ENCODE measurements at regions not wholly inside any gene's neighbourhood (a gene's known extent, or its start where the extent isn't known, plus 50 kb on each side); places are given as distances from the start of the nearest gene placed in this dataset.

DNA sequence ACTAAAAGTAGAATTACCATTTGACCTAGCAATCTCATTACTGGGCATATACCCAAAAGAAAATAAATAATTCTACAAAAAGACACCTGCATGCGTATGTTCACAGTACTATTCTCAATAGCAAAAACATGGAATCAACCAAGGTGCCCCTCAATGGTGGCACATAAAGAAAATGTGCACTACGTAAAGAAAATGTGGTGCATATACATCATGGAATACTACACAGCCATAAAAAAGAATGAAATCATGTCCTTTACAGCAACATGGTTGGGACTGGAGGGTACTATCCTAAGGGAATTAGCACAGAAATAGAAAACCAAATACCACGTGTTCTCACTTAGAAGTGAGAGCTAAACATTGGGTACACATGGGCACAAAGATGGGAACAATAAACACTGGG, 250.7 kb upstream of the TNP1 start:
- no peak for DNase-seq (ENCODE audit: low spot score)

DNA sequence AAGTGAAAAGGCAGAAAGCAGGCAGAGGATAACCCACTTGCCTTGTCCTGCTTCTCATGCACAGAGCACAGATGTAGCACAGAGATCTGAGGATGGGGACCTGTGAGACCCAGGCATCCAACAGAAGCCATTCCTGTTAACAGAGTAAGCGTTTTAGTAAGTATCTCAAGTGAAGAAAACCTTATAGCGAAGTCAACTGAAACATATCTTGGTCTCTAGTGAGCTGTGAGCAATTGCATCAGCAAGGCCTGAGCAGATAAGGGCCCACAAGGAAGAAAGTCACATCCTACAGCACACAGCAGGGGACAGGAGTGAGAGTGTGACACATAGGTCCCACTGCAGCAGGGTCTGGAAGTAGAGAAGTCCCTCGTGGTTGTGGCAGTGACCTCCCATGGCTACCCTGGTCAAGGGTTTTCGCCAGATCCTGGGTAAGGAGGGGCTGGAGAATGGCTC, 248.7 kb upstream of the TNP1 start:
- DNase-seq (ENCODE audit: low spot score): no peak

DNA sequence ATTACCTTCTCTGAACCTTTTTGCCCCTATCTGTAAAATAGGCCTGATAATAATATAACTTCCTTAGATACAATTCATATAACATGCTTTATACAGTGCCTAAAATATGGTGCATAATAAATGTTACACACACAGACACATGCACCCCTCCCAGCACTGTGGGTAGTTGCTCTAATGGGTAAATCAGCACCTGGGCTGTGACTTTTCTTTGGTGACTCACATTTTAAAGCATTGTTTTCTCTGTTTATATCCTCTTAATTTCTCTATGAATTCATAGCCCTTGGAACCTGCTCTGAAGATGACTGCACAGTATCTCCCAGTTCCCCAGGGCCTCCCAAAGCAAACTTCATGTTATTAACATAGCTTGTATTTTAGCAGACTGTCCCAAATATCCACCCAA, 248.2 kb upstream of the TNP1 start:
- DNase-seq (ENCODE audit: low spot score): no peak

DNA sequence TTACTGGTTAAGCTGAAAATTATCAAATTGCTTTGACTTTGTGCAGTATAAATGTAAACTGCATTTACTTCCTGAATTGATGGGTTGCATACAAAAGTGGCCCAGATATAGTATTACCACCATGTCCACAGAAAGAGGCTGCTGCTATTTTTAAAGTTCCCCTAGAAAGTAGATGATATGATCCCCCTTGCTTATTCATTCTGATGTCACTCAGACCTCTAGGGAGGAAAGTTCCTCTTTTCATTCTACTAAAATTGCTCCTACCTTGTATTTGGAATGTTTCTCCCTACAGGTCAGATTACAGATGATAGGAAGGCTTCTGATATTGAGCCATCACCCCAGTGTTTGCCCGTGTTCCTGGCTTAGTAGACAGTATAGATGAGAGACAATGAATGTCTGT, 247.6 kb upstream of the TNP1 start:
- no peak for DNase-seq (ENCODE audit: low spot score)

DNA sequence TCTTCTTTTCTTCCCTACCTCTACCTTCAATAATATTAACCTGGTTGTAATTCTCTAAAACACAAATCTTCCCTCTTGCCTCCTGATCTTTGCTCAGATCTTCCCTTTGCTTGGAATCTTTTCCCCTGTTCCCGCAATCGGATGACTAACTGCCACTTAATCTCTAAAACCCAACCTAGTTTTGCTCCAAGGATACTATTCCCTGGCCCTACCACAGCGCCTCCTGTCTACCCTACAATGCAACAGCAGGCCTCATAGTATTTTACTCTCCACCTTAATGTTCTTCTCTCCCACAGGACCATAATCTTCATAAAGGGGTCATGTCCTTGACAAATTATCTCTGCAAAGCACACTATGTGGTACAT, 246.8 kb upstream of the TNP1 start:
- no peak for DNase-seq (ENCODE audit: low spot score)

DNA sequence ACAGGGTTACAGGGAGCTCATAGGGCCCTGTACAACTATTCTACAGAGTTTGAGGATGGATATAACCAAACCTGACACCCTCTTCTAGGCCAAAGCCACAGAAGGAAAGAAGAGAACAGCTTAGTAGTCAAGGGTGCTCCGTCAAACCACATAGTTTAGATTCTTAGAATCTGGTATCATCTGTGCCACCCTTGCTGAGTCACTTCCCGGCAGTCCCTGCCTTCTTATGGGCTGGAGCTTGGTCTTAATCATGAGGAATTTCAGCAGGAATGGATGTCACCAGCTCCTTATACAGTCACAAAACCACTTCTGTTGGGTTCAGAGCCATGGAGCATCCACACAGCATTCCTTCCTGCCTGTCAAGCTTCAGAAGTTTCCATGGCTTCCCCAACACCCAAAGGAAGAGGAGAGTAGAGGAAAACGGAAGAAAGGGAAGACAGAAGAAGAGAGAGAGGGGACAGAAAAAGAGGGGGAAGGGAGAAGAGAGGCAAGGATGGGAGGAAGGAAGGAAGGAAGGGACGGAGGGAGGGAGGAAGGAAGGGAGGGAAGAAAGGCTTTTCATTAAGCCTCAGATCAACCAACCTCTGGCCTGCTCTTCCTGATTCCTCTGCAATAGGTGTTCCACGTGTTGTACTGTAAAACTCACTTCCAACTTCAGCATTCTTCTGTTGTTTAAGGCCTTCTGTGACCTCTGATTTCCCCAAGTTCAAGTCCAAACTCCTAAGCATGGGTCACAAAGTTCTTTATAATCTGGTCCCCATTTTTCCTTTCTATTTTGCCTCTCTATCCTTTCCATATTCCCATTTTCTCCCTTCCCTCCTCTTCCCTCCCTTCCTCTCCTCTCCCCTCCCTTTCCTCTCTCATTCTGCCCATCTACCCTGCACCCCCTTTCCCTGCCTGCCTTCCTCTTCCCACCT, 246.1 kb upstream of the TNP1 start:
- DNase-seq (ENCODE audit: low spot score): peak; percentile 93

DNA sequence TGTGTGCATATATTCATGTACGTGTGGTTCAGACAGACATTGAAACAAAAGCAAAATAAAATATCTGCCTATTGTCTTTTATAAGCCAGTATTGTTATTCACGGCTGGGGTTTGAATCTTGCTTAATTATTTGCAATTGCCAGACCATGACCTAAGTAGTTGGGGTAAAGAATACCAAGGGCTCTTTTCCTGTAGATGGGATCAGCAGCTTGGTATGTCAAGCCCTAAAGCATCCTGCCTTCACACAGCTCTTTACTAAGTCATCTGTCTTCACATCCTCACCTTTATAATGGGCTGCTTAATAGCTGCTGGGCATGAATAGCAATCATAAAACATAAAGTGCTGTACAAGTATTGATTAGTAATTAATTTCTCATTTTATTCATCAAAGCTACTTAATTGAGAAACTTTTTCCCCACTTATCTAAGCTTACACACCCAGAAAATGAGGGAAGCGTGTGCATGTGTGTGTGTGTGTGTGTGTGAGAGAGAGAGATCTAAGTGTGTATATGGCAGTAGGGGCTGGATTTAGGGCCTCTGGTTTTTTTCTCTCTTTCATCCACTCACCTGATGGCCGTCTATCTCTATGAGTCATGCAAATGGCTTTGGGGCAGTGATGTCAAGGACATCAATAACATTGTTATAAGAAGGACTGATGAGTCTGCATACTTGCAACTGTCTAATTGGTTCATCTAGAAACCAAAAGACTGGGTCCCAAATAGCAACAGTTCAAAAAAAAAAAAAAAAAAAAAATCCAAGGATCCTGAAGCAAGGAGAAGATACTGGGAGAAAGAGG, 244.1 kb upstream of the TNP1 start:
- no peak for DNase-seq (ENCODE audit: low spot score)

DNA sequence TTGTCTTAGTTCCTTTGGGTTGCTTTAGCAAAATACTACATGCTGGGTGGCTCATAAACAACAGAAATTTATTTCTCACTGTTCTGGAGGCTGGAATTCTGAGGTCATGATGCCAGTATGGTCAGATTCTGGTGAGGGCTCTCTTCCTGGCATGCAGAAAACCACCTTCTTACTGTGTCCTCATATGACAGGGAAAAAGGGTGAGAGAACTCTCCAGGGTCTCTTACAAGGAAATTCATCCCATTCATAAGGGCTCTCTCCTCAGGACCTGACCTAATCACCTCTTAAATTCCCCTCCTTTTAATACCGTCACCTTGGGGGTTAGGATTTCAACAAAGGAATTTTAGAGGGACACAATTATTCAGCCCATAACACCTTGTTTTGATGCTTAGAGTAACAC, 243.1 kb upstream of the TNP1 start:
- DNase-seq (ENCODE audit: low spot score): no peak

DNA sequence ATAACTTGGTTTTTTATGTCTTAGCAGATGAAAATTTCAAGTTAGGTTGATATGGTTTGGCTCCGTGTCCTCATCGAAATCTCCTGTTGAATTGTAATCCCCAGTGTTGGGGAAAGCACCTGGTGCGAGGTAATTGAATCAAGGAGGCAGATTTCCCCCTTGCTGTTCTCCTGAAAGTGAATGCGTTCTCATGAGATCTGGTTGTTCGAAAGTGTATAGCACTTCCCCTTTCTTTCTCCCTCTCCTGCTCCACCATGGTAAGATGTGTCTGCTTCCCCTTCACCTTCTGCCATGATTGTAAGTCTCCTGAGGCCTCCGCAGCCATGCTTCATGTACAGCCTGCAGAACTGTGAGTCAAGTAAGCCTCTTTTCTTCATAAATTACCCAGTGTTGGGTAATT, 242.1 kb upstream of the TNP1 start:
- DNase-seq (ENCODE audit: low spot score): no peak

DNA sequence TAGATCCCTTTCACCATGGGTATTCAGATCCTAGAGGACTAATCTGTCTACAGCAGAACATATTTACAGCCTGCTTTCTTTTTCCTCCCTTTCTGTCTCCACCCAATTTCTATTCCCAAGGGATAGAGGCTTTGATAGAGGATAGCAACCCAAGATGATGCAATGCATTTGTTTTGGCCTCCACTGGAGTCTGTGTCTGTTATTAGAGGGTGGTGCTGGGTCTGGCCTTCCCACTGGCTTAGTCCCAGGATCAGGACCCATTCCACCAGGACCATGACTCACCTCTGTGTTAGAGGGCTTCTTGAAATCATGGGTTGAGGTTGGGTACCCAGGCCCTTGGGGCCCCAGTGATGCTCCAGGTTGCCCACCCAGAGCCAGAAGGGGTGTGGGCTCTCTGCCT, 239.7 kb upstream of the TNP1 start:
- DNase-seq (ENCODE audit: low spot score): no peak

DNA sequence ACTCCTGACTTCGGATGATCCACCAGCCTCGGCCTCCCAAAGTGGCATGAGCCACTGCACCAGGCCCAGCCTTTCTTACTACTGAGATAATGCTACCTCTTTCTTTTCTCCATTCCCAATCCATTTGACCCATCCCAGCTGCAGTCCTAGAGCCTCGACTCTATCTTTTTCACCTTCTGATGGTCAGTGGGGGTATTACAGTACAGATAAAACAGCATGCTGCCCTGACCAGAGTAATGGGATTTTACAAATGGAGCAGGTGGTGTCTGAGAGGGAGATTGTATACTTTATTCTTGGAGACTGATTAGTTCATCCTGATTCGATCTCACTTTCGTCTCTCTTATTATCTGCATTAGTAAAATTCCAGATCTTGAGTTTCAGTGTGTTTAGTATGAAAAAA, 238.6 kb upstream of the TNP1 start:
- no peak for DNase-seq (ENCODE audit: low spot score)

DNA sequence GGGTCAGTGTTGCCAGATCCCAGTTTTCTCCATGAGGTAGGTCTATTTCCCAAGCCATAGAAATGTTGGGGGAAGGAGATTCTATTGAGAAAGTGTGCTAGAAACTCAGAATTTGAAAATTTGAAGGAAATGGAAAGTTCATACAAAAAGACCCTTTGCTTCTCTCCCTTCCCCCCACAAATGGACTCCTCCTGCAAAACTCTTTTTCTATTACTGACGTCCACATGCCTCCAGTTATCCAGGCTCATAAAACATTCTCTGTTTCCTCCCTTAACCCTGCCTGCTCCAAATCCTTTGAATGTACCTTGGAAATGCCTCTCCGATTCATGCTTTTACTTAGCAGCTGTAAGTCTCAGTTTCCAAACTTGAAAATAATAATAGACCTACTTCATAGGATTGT, 237.5 kb upstream of the TNP1 start:
- no peak for DNase-seq (ENCODE audit: low spot score)

DNA sequence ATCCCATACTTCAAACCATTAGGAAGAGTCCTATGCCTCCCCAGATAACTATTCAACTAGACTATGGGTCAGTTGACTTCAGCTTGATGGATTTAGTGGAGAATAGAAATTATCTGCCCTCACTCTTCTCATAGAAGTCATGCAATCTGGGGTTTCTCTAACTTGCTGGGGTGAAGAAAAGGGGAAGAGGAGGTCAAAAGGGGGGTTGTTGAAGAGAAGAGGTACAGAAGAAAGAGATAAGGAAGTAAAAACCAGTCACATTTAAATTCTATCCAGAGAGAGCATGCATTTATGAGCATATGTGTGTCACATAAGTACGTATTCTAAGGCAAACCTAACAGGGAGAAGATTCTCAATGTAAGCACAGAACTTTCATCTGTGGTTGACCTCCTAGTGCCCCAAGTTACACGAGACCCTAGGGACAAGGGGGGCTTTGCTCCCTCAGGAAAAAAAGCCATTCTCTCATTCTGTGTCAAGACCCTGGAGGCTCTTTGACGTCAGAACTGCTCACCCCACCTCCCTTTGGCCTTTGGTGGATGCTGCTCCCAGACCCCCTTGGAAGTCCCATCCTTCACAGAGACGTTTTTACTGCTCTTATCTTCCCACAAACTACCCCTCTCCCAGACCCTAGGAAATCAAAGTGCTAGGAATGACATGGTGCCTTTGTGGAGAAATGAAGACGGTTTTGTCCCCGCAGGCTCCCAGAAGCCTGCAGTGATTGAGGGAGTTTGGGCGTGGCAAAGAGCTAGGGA, 236.8 kb upstream of the TNP1 start:
- DNase-seq (ENCODE audit: low spot score): no peak

DNA sequence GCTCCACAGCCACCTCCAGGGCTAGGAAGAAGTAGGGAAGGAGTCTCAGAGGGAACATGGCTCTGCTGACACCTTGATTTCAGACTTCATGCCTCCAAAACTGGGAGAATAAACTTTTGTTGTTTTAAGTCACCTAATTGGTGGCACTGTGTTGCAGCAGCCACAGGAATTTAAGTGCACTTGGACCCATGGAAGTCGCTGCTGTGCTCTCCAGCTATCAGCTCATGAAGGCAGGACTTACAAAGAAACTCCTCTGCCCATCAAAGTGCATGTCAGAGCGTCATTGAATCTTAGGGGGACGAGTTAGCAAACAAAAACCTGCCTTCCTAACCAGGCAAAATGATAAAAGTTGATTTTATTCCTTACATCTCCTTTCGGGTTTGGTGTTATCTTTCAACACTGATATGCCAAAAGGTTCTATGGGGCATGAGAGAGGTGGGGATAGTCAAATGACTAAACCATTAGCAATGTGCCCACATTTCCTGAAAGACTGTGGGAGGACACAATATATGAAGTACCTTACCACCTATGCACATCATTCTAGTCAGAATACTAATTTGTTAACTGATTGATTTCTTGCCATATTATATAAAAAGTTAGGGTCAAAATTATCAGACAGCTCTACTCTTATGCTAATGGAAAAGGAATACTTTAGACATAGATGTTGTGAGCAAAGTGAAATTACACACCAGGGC, 235.8 kb upstream of the TNP1 start:
- DNase-seq (ENCODE audit: low spot score): no peak

DNA sequence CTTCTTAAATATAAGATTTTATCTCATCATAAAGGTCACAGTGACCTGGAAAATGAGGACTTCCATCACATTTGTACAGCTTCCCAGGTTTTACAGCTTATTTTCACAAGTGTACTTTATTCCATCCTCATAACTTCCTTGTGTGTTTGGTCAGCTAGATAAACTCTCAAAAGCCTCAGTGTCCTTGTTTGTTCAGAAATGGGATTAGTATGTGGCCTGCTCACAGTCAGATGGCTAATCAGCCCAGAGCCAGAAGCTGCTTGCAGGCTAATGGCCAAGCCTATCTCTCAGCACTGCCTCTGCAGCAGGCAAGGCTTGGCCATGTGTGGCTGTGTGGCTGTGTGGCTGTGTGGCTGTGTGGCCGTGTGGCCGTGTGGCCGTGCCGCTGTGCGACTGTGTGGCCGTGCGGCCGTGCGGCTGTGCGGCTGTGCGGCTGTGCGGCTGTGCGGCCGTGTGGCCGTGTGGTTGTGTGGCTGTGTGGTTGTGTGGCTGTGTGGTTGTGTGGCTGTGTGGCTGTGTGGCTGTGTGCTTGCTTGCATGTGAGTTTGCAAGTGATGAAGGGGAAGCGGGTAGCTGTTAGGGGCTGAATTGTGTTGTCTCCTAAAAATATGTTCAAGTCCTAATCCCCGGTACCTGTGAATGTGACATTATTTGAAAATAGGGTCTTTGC, 233.0 kb upstream of the TNP1 start:
- DNase-seq (ENCODE audit: low spot score): no peak

DNA sequence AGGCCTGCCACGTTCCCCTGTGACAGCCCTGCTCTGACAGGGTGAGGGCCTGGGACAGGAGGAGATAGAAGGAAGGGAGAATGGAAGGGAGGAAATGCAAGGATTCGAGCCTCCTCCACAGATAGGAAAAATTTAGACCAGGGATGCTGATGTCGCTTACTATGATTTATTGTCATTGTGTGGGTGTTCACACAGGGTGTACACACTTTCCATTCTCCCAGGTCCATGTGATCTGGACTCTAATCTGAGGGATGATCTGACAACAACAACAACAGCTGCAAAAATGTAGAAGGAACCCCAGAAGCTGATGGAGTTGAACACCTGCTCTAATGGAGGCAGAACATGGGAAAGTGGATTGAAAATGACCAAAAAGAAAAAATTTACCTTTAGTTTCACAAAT, 231.7 kb upstream of the TNP1 start:
- no peak for DNase-seq (ENCODE audit: low spot score)

DNA sequence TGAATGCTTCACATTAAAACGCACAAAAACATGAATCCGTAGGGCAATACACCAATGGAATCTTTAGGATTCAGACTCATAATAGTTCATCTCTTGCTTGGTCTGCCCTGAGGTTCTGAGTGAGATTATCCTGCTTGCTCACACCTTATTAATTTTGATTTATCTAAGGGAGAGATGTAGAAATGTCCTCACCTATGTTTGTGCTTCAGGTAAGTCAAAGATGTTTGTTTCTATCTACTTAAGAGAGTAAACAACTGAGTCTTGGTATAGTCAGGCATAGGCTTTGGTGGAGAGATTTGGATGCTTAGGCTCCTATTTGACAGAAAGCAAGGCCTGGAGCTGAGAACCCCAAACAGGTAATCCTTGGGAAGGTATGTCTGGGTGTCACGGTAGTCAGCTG, 231.0 kb upstream of the TNP1 start:
- DNase-seq (ENCODE audit: low spot score): no peak

DNA sequence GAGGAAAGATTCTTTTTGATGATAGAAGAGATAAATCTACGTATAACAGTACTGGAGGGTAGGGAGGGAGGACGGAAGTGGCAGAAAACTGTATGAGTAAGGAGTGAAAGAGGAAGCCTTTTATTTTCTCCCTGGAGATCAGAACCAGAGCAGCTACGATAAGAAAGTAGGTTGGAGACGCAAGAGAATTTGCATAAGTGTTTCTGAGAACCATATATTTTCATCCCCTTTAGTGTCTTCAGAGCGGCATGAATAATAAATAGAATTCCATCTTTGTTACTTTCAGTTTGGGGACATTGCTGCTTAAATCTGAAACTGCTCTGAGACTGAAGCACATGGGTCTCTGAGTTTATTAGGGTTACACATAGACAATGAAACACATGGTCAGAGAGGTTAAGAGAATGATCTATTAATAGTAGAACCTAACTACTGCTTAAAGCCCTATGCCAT, 230.2 kb upstream of the TNP1 start:
- no peak for DNase-seq (ENCODE audit: low spot score)

DNA sequence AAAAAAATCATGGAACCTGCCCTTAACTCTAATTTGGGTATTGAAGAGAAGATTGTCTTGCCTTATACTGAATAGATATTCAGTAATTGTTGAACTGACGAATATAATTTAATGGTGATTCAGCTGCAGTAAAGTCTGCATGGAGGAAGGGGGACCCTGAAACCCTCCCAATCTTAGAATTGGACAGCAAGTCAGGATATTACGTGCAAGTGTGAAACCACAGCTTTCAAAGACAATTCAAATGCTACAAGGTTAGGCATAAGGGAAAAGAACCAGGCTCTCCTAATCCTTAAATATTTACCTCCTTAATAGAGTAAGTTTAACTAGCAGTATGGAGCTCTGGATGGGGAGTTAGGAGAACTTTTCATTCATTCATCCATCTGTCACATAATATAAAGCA, 226.9 kb upstream of the TNP1 start:
- DNase-seq (ENCODE audit: low spot score): no peak

DNA sequence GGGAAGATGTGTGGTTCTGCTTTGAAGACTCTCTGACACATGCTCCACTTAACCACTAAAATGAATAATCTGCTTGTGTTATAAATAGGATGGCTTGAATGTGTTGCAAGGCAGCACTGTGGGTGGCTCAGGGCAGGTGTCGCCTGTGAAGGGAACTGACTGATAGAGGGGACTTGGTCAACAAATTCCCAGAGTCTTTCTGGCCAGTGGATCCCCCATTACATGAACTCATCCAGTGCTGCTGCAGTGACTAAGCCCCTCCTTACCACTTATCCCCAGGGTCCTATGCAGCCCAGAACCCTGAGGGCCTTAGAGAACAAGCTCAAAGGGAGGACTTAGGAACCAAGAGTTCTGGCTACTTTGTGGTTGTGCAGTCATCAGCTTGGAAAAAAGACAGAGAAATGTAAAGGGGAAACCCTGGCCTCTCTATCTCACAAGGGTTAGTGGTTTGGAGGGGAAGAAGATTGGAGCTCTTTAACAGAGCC, 226.2 kb upstream of the TNP1 start:
- no peak for DNase-seq (ENCODE audit: low spot score)

DNA sequence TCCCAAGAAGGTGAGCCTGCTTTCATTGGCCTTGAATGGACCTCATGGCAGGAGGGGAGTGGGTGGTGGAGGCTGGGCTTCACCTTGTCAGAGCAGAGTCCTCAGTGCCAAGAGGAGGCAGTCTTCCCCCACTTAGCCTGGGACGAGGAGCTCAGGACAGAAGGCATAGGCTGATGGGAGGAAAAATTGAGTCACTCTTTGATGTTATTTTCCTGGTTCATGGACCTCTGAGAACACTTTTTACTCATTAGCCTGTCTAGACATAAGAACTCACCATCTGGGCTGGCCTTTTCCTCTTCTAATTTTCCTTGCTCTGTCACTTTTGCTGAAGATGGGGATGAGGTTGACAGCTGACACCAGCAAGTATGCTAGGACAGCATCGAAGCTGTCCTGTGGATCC, 225.7 kb upstream of the TNP1 start:
- no peak for DNase-seq (ENCODE audit: low spot score)

Measured in kidney capillary endothelial cell (primary cell).